ENCODE measurements at regions not wholly inside any gene's neighbourhood (a gene's known extent, or its start where the extent isn't known, plus 50 kb on each side); places are given as distances from the start of the nearest gene placed in this dataset.

DNA sequence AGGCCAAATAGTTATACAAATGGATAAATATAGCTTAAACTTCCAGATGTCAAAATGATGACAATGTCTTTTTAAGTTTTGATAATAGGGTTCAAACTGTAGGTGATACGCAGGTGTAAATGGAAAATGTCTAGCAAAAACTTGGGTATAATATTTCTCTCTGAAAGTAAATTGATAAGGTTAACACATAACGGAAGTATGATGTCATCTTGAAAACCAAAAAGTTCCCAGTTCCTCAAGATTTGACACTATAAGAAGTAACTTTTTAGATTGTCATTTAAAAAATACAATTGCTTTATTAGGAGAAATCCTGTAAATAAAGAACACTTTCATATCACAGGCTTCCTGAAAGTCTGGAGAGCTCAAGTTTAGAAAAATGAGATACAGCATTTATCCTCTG lies 483.4 kb downstream of the FRK start (continued):
- TF ChIP-seq, protein P1, sequence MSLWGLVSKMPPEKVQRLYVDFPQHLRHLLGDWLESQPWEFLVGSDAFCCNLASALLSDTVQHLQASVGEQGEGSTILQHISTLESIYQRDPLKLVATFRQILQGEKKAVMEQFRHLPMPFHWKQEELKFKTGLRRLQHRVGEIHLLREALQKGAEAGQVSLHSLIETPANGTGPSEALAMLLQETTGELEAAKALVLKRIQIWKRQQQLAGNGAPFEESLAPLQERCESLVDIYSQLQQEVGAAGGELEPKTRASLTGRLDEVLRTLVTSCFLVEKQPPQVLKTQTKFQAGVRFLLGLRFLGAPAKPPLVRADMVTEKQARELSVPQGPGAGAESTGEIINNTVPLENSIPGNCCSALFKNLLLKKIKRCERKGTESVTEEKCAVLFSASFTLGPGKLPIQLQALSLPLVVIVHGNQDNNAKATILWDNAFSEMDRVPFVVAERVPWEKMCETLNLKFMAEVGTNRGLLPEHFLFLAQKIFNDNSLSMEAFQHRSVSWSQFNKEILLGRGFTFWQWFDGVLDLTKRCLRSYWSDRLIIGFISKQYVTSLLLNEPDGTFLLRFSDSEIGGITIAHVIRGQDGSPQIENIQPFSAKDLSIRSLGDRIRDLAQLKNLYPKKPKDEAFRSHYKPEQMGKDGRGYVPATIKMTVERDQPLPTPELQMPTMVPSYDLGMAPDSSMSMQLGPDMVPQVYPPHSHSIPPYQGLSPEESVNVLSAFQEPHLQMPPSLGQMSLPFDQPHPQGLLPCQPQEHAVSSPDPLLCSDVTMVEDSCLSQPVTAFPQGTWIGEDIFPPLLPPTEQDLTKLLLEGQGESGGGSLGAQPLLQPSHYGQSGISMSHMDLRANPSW (CRISPR knock-in tag; IDR thresholded peaks at IDR 0.05) = no peak
- TF ChIP-seq GABPB2 (CRISPR knock-in tag; conservative IDR thresholded peaks at IDR 0.05) = no peak

- no peaks in the 10 kb centered on the region for H3K36me3 ChIP-seq (ENCODE audit: control insufficient read depth, insufficient read depth, low read length)
- 0% methylated on average over 1 of the region's 1 CpG for WGBS (ENCODE audit: insufficient coverage, low coverage, missing lambda C conversion rate)
- no peak overlapping the region for H3K4me2 ChIP-seq (ENCODE audit: insufficient read depth, low read length)
- no peak overlapping the region for H3K27ac ChIP-seq (ENCODE audit: extremely low read depth, low read depth, low read length)
- H4K20me1 ChIP-seq (replicated peaks; ENCODE audit: control insufficient read depth, insufficient read depth, low read length) = no peaks in the 10 kb centered on the region
- no peak overlapping the region for H2AFZ ChIP-seq (ENCODE audit: low read depth, low read length)
- no TSS peak for BruUV-seq (replicated peaks)
- H3K79me2 ChIP-seq (ENCODE audit: control insufficient read depth, insufficient read depth, low read length) = no peaks in the 10 kb centered on the region
- no peaks in the 10 kb centered on the region for H3K9me1 ChIP-seq (ENCODE audit: control insufficient read depth, insufficient read depth, low read length)
- in situ Hi-C loops (cut with MboI) (no loop called here), intact Hi-C loops (cut with micrococcal nuclease) (no loop called here)
- H3K9me3 ChIP-seq (replicated peaks; ENCODE audit: control insufficient read depth, insufficient read depth, low read depth, low read length) = no peaks in the 10 kb centered on the region
- H3K4me1 ChIP-seq (replicated peaks in 1 of 2; ENCODE audit: control insufficient read depth in 2 of 2, insufficient read depth in 2 of 2, low read length in 2 of 2) = no peaks in the 10 kb centered on the region
- H3K9ac ChIP-seq (ENCODE audit: insufficient read depth in 1 of 2, low read depth in 2 of 2, low read length in 2 of 2) = no peak overlapping the region
- FAIRE-seq = no peak
- ATAC-seq = no peak
- no peak for DNase-seq (ENCODE audit: extremely low read depth in 1 of 4, low spot score in 3 of 4)
- no peaks in the 10 kb centered on the region for H3K27me3 ChIP-seq (ENCODE audit: control insufficient read depth in 2 of 2, insufficient read depth in 2 of 2, low read length in 2 of 2)
- ChIA-PET POLR2A (no interaction called here), CTCF (ENCODE audit: low intra/inter-chr PET ratio) (no interaction called here)
- H3K4me3 ChIP-seq = no peak overlapping the region
- TF ChIP-seq SRF (CRISPR knock-in tag; IDR thresholded peaks at IDR 0.05) (no peak), ZNF316 (IDR thresholded peaks at IDR 0.05) (no peak), FOSL1 (tag; conservative IDR thresholded peaks at IDR 0.05) (no peak), ARNT (IDR thresholded peaks at IDR 0.05) (no peak), ZNF232 (CRISPR knock-in tag; IDR thresholded peaks at IDR 0.05) (no peak), RBM14 (IDR thresholded peaks at IDR 0.05; ENCODE audit: borderline replicate concordance, insufficient read depth, low read depth, low read length) (no peak), CSDE1 (IDR thresholded peaks at IDR 0.05) (no peak), ID3 (CRISPR knock-in tag; IDR thresholded peaks at IDR 0.05) (no peak), ID3 (tag; IDR thresholded peaks at IDR 0.05) (no peak), NR4A1 (CRISPR knock-in tag; IDR thresholded peaks at IDR 0.05) (no peak), NR4A1 (tag; IDR thresholded peaks at IDR 0.05) (no peak), NR3C1 (CRISPR knock-in tag; IDR thresholded peaks at IDR 0.05) (no peak), CHD4 (IDR thresholded peaks at IDR 0.05; ENCODE audit: insufficient read depth, insufficient replicate concordance, low read depth, low read length, poor library complexity, severe bottlenecking) (no peak), ZNF518B (CRISPR knock-in tag; IDR thresholded peaks at IDR 0.05) (no peak), ZNF212 (CRISPR knock-in tag; IDR thresholded peaks at IDR 0.05) (no peak)
Observed at GRCh38 chr6:115575285-115575684, 485.4 kb downstream of the FRK start.

All from K562 (cell line).